GM19238 (cell line): ENCODE measurements at regions not wholly inside any gene's neighbourhood (a gene's known extent, or its start where the extent isn't known, plus 50 kb on each side); places are given as distances from the start of the nearest gene placed in this dataset.

Source experiments
- DNase-seq: peaks from one replicate; pipeline ENCODE4 v3.0.0; 2011; ENCODE audit warnings: low spot score; ENCODE audit not compliant: insufficient read length

GRCh38 chr1:101683136-101683535 is 313.6 kb downstream of the OLFM3 start:
- no peak for DNase-seq

- no peak for DNase-seq
Observed at GRCh38 chr1:101683561-101683960, 313.2 kb downstream of the OLFM3 start.

- no peak for DNase-seq
Observed at GRCh38 chr1:101697072-101697471, 299.7 kb downstream of the OLFM3 start.

- DNase-seq = no peak
Observed at GRCh38 chr1:101698681-101699080, 298.0 kb downstream of the OLFM3 start.

- DNase-seq = no peak
Observed at GRCh38 chr1:101704895-101705294, 291.8 kb downstream of the OLFM3 start.

- no peak for DNase-seq
Observed at GRCh38 chr1:101706366-101706765, 290.4 kb downstream of the OLFM3 start.

GRCh38 chr1:101709721-101710120 is 287.0 kb downstream of the OLFM3 start:
- no peak for DNase-seq

GRCh38 chr1:101713760-101714159 is 283.0 kb downstream of the OLFM3 start:
- no peak for DNase-seq

GRCh38 chr1:101723415-101723814 is 273.3 kb downstream of the OLFM3 start:
- no peak for DNase-seq

- DNase-seq = no peak
Observed at GRCh38 chr1:101728029-101728428, 268.7 kb downstream of the OLFM3 start.

GRCh38 chr1:101730559-101730958 is 266.2 kb downstream of the OLFM3 start:
- DNase-seq = no peak

- no peak for DNase-seq
Observed at GRCh38 chr1:101732261-101732660, 264.5 kb downstream of the OLFM3 start.

- no peak for DNase-seq
Observed at GRCh38 chr1:101733340-101733739, 263.4 kb downstream of the OLFM3 start.

GRCh38 chr1:101738475-101738874 is 258.3 kb downstream of the OLFM3 start:
- DNase-seq = no peak

GRCh38 chr1:101739146-101739545 is 257.6 kb downstream of the OLFM3 start:
- DNase-seq = no peak

GRCh38 chr1:101739826-101740330 is 256.8 kb downstream of the OLFM3 start:
- DNase-seq = no peak

GRCh38 chr1:101741910-101742309 is 254.8 kb downstream of the OLFM3 start:
- no peak for DNase-seq

- no peak for DNase-seq
Observed at GRCh38 chr1:101742509-101742908, 254.2 kb downstream of the OLFM3 start.

GRCh38 chr1:101745551-101746270 is 251.0 kb downstream of the OLFM3 start:
- no peak for DNase-seq

GRCh38 chr1:101748077-101748476 is 248.6 kb downstream of the OLFM3 start:
- DNase-seq = no peak
